HepG2 (cell line): ENCODE measurements at regions not wholly inside any gene's neighbourhood (a gene's known extent, or its start where the extent isn't known, plus 50 kb on each side); places are given as distances from the start of the nearest gene placed in this dataset.

ENCODE experiments used
- CBX5 ChIP-seq: sonication (generic); formaldehyde crosslinking; IDR thresholded peaks from 2 replicates; pipeline ENCODE4 v1.4.0; 2020; ENCODE audit warnings: missing genetic modification reagents, borderline replicate concordance
- EP300 ChIP-seq, 3 experiments: sonication (generic) in 1 of 3; formaldehyde crosslinking in 1 of 3; IDR thresholded peaks; 2 replicates each; pipeline versions ENCODE4 v1.5.1 to v1.6.1; 2011 to 2020; ENCODE audit warnings: low read depth in 2 of 3, low read length in 2 of 3, borderline replicate concordance in 1 of 3, improper control_type of control experiment in 1 of 3, mild to moderate bottlenecking in 1 of 3, missing genetic modification reagents in 1 of 3, moderate library complexity in 1 of 3
- ERF ChIP-seq: IDR thresholded peaks from 2 replicates; pipeline ENCODE4 v1.6.1; 2018; ENCODE audit warnings: missing biosample characterization, missing genetic modification reagents
- FOSL2 ChIP-seq: sonication (generic); formaldehyde crosslinking; IDR thresholded peaks from 2 replicates; pipeline ENCODE4 v1.4.0; 2020; ENCODE audit warnings: missing genetic modification reagents
- GABPB1 ChIP-seq: IDR thresholded peaks from 2 replicates; pipeline ENCODE4 v1.6.1; 2016; ENCODE audit warnings: mild to moderate bottlenecking, missing genetic modification reagents, moderate library complexity, missing compliant biosample characterization
- HNRNPK ChIP-seq: fragments of 200-400 bp; formaldehyde crosslinking; IDR thresholded peaks from 2 replicates; pipeline ENCODE4 v1.6.1; 2018; ENCODE audit warnings: low read length, low read depth, moderate library complexity, mild to moderate bottlenecking; ENCODE audit not compliant: poor library complexity, severe bottlenecking
- IRF1 ChIP-seq: sonication (generic); formaldehyde crosslinking; IDR thresholded peaks from 2 replicates; pipeline ENCODE4 v1.4.0; 2020; ENCODE audit warnings: low read depth, mild to moderate bottlenecking, missing genetic modification reagents
- ISL2 ChIP-seq: sonication (generic); formaldehyde crosslinking; IDR thresholded peaks from 2 replicates; pipeline ENCODE4 v1.5.0; 2020; ENCODE audit warnings: missing genetic modification reagents
- MEIS2 ChIP-seq: sonication (generic); formaldehyde crosslinking; IDR thresholded peaks from 2 replicates; pipeline ENCODE4 v1.9.0; 2021; ENCODE audit warnings: mild to moderate bottlenecking, missing genetic modification reagents
- MIER3 ChIP-seq: IDR thresholded peaks from 2 replicates; pipeline ENCODE4 v1.6.1; 2016; ENCODE audit warnings: missing compliant biosample characterization, borderline replicate concordance
- NR2F6 ChIP-seq, 2 experiments: IDR thresholded peaks; 2 replicates each; pipeline ENCODE4 v1.6.1; 2016; ENCODE audit warnings: antibody characterized with exemption in 1 of 2, mild to moderate bottlenecking in 1 of 2
- SAP130 ChIP-seq: IDR thresholded peaks from 2 replicates; pipeline ENCODE4 v1.6.1; 2016; ENCODE audit warnings: low read depth
- SNAPC2 ChIP-seq: sonication (generic); formaldehyde crosslinking; IDR thresholded peaks from 2 replicates; pipeline ENCODE4 v1.8.1; 2022; ENCODE audit warnings: mild to moderate bottlenecking, missing genetic modification reagents
- TBX2 ChIP-seq: sonication (generic); formaldehyde crosslinking; IDR thresholded peaks from 2 replicates; pipeline ENCODE4 v1.5.0; 2020; ENCODE audit warnings: missing genetic modification reagents, mild to moderate bottlenecking, borderline replicate concordance
- TOPORS ChIP-seq: sonication (generic); formaldehyde crosslinking; IDR thresholded peaks from 2 replicates; pipeline ENCODE4 v1.8.0; 2023; ENCODE audit warnings: mild to moderate bottlenecking, missing genetic modification reagents
- ZKSCAN5 ChIP-seq: sonication (generic); formaldehyde crosslinking; IDR thresholded peaks from 2 replicates; pipeline ENCODE4 v1.5.1; 2020; ENCODE audit warnings: mild to moderate bottlenecking, missing genetic modification reagents
- ZMAT5 ChIP-seq: sonication (generic); formaldehyde crosslinking; IDR thresholded peaks from 2 replicates; pipeline ENCODE4 v1.5.0; 2020; ENCODE audit warnings: mild to moderate bottlenecking, low read depth, missing genetic modification reagents, borderline replicate concordance
- ZNF121 ChIP-seq: sonication (generic); formaldehyde crosslinking; IDR thresholded peaks from 2 replicates; pipeline ENCODE4 v1.5.0; 2020; ENCODE audit warnings: mild to moderate bottlenecking, missing genetic modification reagents
- ZNF18 ChIP-seq: sonication (generic); formaldehyde crosslinking; IDR thresholded peaks from 2 replicates; pipeline ENCODE4 v1.8.0; 2022; ENCODE audit warnings: mild to moderate bottlenecking, missing genetic modification reagents; ENCODE audit not compliant: insufficient replicate concordance
- ZNF234 ChIP-seq: sonication (generic); formaldehyde crosslinking; conservative IDR thresholded peaks from 2 replicates; pipeline ENCODE4 v1.5.1; 2020; ENCODE audit warnings: mild to moderate bottlenecking, missing genetic modification reagents
- ZNF260 ChIP-seq: sonication (generic); formaldehyde crosslinking; IDR thresholded peaks from 2 replicates; pipeline ENCODE4 v1.4.0; 2020; ENCODE audit warnings: missing genetic modification reagents, low read depth, mild to moderate bottlenecking, borderline replicate concordance
- ZNF503 ChIP-seq: sonication (generic); formaldehyde crosslinking; IDR thresholded peaks from 2 replicates; pipeline ENCODE4 v1.4.0; 2020; ENCODE audit warnings: missing genetic modification reagents
- ZNF782 ChIP-seq: sonication (generic); formaldehyde crosslinking; IDR thresholded peaks from 2 replicates; pipeline ENCODE4 v1.4.0; 2020; ENCODE audit warnings: missing genetic modification reagents, mild to moderate bottlenecking, borderline replicate concordance
- TF ChIP-seq, protein P1 (sequence below): sonication (generic); formaldehyde crosslinking; IDR thresholded peaks from 2 replicates; pipeline ENCODE4 v1.5.0; 2020; ENCODE audit warnings: mild to moderate bottlenecking, missing genetic modification reagents

GRCh38 chr7:101739775-101740398 is 77.5 kb upstream of the CUX1 start (continued):
- peak; percentile 42 for TF ChIP-seq SAP130 (CRISPR knock-in tag)
- TF ChIP-seq FOSL2: peak; percentile 91
- TF ChIP-seq ZMAT5: no peak
- no peak for TF ChIP-seq CBX5
- TF ChIP-seq ZNF260 (CRISPR knock-in tag): no peak
- no peak for TF ChIP-seq MIER3 (CRISPR knock-in tag)
- TF ChIP-seq, protein P1, sequence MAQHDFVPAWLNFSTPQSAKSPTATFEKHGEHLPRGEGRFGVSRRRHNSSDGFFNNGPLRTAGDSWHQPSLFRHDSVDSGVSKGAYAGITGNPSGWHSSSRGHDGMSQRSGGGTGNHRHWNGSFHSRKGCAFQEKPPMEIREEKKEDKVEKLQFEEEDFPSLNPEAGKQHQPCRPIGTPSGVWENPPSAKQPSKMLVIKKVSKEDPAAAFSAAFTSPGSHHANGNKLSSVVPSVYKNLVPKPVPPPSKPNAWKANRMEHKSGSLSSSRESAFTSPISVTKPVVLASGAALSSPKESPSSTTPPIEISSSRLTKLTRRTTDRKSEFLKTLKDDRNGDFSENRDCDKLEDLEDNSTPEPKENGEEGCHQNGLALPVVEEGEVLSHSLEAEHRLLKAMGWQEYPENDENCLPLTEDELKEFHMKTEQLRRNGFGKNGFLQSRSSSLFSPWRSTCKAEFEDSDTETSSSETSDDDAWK: no peak
- TF ChIP-seq ZNF782 (CRISPR knock-in tag): no peak
- TF ChIP-seq SNAPC2 (CRISPR knock-in tag): no peak
- no peak for TF ChIP-seq ISL2 (CRISPR knock-in tag)
- no peak for TF ChIP-seq ZNF234 (CRISPR knock-in tag)
- no peak for TF ChIP-seq ZNF18 (CRISPR knock-in tag)
- TF ChIP-seq TOPORS (CRISPR knock-in tag): no peak
- TF ChIP-seq IRF1: no peak
- TF ChIP-seq EP300 (IDR thresholded peaks at IDR 0.05; ENCODE audit: low read depth in 2 of 2, low read length in 2 of 2): 0 out of 4 replicates have a peak, but pooled peaks of 1 of the 2 experiments have one; percentile 12
- no peak for TF ChIP-seq EP300 (CRISPR knock-in tag; IDR thresholded peaks at IDR 0.05; ENCODE audit: borderline replicate concordance)
- TF ChIP-seq MEIS2: no peak
- TF ChIP-seq ERF (CRISPR knock-in tag): 0 out of 2 replicates have a peak, but pooled peaks have one; percentile 29
- TF ChIP-seq HNRNPK: no peak
- TF ChIP-seq NR2F6 (IDR thresholded peaks at IDR 0.05): no peak
- TF ChIP-seq NR2F6 (CRISPR knock-in tag; IDR thresholded peaks at IDR 0.05): no peak
- no peak for TF ChIP-seq ZNF503
- TF ChIP-seq ZNF121 (CRISPR knock-in tag): 0 out of 2 replicates have a peak, but pooled peaks have one; percentile 56
- TF ChIP-seq ZKSCAN5 (CRISPR knock-in tag): no peak
- peak; percentile 41; the same call in 1 of the 2 replicates for TF ChIP-seq GABPB1 (CRISPR knock-in tag)
- TF ChIP-seq TBX2 (CRISPR knock-in tag): no peak
